ENCODE measurements at regions not wholly inside any gene's neighbourhood (a gene's known extent, or its start where the extent isn't known, plus 50 kb on each side); places are given as distances from the start of the nearest gene placed in this dataset.
"Not testable (repeated sequence)": the region's sequence is repeated elsewhere in the genome, so short reads cannot be mapped to it uniquely, and the experiment has no call there.

GRCh38 chr3:125916376-125916978 is 52.5 kb upstream of the ROPN1B start:
- peak; percentile 89 for DNase-seq (ENCODE audit: low read depth)

GRCh38 chr3:125917020-125917549 is 51.9 kb upstream of the ROPN1B start:
- DNase-seq (ENCODE audit: low read depth) = peak; percentile 56

GRCh38 chr3:125918024-125918423 is 51.0 kb upstream of the ROPN1B start:
- not testable (repeated sequence) for DNase-seq (ENCODE audit: low read depth)

GRCh38 chr3:125918451-125918850 is 50.5 kb upstream of the ROPN1B start:
- not testable (repeated sequence) for DNase-seq (ENCODE audit: low read depth)

- not testable (repeated sequence) for DNase-seq (ENCODE audit: low read depth)
Measured at GRCh38 chr3:125918866-125919265, 50.1 kb upstream of the ROPN1B start.
